ENCODE measurements at regions not wholly inside any gene's neighbourhood (a gene's known extent, or its start where the extent isn't known, plus 50 kb on each side); places are given as distances from the start of the nearest gene placed in this dataset.
"Not testable (repeated sequence)": the region's sequence is repeated elsewhere in the genome, so short reads cannot be mapped to it uniquely, and the experiment has no call there.

GRCh38 chr20:12847872-12848271, 160.9 kb upstream of the SPTLC3 start:
- H3K4me1 ChIP-seq = no peaks in the 10 kb centered on the region
- no peak overlapping the region for H3K4me3 ChIP-seq
- H3K27ac ChIP-seq = no peak overlapping the region
- DNase-seq = peak; percentile 4 to 25
- H3K36me3 ChIP-seq = no peaks in the 10 kb centered on the region
- H3K9me3 ChIP-seq (replicated peaks) = no peaks in the 10 kb centered on the region
- H3K27me3 ChIP-seq = 0 out of 2 replicates have a peak, but pooled peaks cover 3% of the 10 kb centered on the region

GRCh38 chr20:12849225-12849910, 159.4 kb upstream of the SPTLC3 start:
- Histone ChIP-seq H3K4me3 (no peak overlapping the region), H3K9me3 (replicated peaks) (no peaks in the 10 kb centered on the region), H3K27me3 (0 out of 2 replicates have a peak, but pooled peaks cover 1% of the 10 kb centered on the region), H3K4me1 (no peaks in the 10 kb centered on the region), H3K36me3 (no peaks in the 10 kb centered on the region), H3K27ac (no peak overlapping the region)
- no peak for DNase-seq

- H3K27ac ChIP-seq; H3K4me3 ChIP-seq; H3K36me3 ChIP-seq; H3K4me1 ChIP-seq; H3K9me3 ChIP-seq (replicated peaks); H3K27me3 ChIP-seq; DNase-seq: not testable (repeated sequence)
Measured at GRCh38 chr20:12857643-12858042, 151.1 kb upstream of the SPTLC3 start.

- H3K36me3 ChIP-seq = no peaks in the 10 kb centered on the region
- H3K27me3 ChIP-seq = no peaks in the 10 kb centered on the region
- H3K4me3 ChIP-seq = no peak overlapping the region
- no peaks in the 10 kb centered on the region for H3K9me3 ChIP-seq (replicated peaks)
- DNase-seq = no peak
- no peaks in the 10 kb centered on the region for H3K4me1 ChIP-seq
- no peak overlapping the region for H3K27ac ChIP-seq
Measured at GRCh38 chr20:12860619-12861247, 148.0 kb upstream of the SPTLC3 start.

- Histone ChIP-seq H3K27ac (no peak overlapping the region), H3K4me3 (no peak overlapping the region), H3K4me1 (no peaks in the 10 kb centered on the region), H3K36me3 (no peaks in the 10 kb centered on the region), H3K27me3 (no peaks in the 10 kb centered on the region), H3K9me3 (replicated peaks) (no peaks in the 10 kb centered on the region)
- no peak for DNase-seq
Measured at GRCh38 chr20:12869669-12870068, 139.1 kb upstream of the SPTLC3 start.

- no peak for DNase-seq
- Histone ChIP-seq H3K27ac (no peak overlapping the region), H3K27me3 (no peaks in the 10 kb centered on the region), H3K9me3 (replicated peaks) (no peaks in the 10 kb centered on the region), H3K36me3 (no peaks in the 10 kb centered on the region), H3K4me1 (no peaks in the 10 kb centered on the region), H3K4me3 (no peak overlapping the region)
Measured at GRCh38 chr20:12870588-12870987, 138.2 kb upstream of the SPTLC3 start.

- H3K36me3 ChIP-seq = no peaks in the 10 kb centered on the region
- no peaks in the 10 kb centered on the region for H3K27me3 ChIP-seq
- no peak overlapping the region for H3K27ac ChIP-seq
- no peaks in the 10 kb centered on the region for H3K4me1 ChIP-seq
- no peak for DNase-seq
- no peak overlapping the region for H3K4me3 ChIP-seq
- no peaks in the 10 kb centered on the region for H3K9me3 ChIP-seq (replicated peaks)
Measured at GRCh38 chr20:12874933-12875332, 133.8 kb upstream of the SPTLC3 start.

- H3K4me1 ChIP-seq = no peaks in the 10 kb centered on the region
- no peaks in the 10 kb centered on the region for H3K27me3 ChIP-seq
- H3K9me3 ChIP-seq (replicated peaks) = no peaks in the 10 kb centered on the region
- no peak overlapping the region for H3K4me3 ChIP-seq
- H3K27ac ChIP-seq = no peak overlapping the region
- H3K36me3 ChIP-seq = no peaks in the 10 kb centered on the region
- no peak for DNase-seq
Measured at GRCh38 chr20:12875510-12875909, 133.3 kb upstream of the SPTLC3 start.

- H3K27me3 ChIP-seq = no peaks in the 10 kb centered on the region
- no peaks in the 10 kb centered on the region for H3K36me3 ChIP-seq
- H3K9me3 ChIP-seq (replicated peaks) = no peaks in the 10 kb centered on the region
- no peak overlapping the region for H3K27ac ChIP-seq
- no peaks in the 10 kb centered on the region for H3K4me1 ChIP-seq
- H3K4me3 ChIP-seq = no peak overlapping the region
- no peak for DNase-seq
Measured at GRCh38 chr20:12882832-12883506, 125.8 kb upstream of the SPTLC3 start.

- Histone ChIP-seq H3K27ac (no peak overlapping the region), H3K9me3 (replicated peaks) (no peaks in the 10 kb centered on the region), H3K4me3 (no peak overlapping the region), H3K36me3 (no peaks in the 10 kb centered on the region), H3K4me1 (no peaks in the 10 kb centered on the region), H3K27me3 (no peaks in the 10 kb centered on the region)
- no peak for DNase-seq
Measured at GRCh38 chr20:12883507-12883885, 125.3 kb upstream of the SPTLC3 start.

GRCh38 chr20:12886618-12887363, 122.0 kb upstream of the SPTLC3 start:
- H3K27me3 ChIP-seq = no peaks in the 10 kb centered on the region
- no peaks in the 10 kb centered on the region for H3K36me3 ChIP-seq
- no peak overlapping the region for H3K27ac ChIP-seq
- DNase-seq = no peak
- no peak overlapping the region for H3K4me3 ChIP-seq
- no peaks in the 10 kb centered on the region for H3K4me1 ChIP-seq
- H3K9me3 ChIP-seq (replicated peaks) = no peaks in the 10 kb centered on the region

GRCh38 chr20:12891643-12892042, 117.1 kb upstream of the SPTLC3 start:
- DNase-seq = no peak
- Histone ChIP-seq H3K9me3 (replicated peaks) (no peaks in the 10 kb centered on the region), H3K27me3 (no peaks in the 10 kb centered on the region; the same call in 1 of the 2 replicates), H3K4me3 (no peak overlapping the region), H3K4me1 (no peaks in the 10 kb centered on the region), H3K36me3 (no peaks in the 10 kb centered on the region), H3K27ac (no peak overlapping the region)

- no peaks in the 10 kb centered on the region for H3K4me1 ChIP-seq
- H3K27me3 ChIP-seq = no peaks in the 10 kb centered on the region; the same call in none of the 2 replicates
- H3K4me3 ChIP-seq = no peak overlapping the region
- H3K27ac ChIP-seq = no peak overlapping the region
- H3K36me3 ChIP-seq = no peaks in the 10 kb centered on the region
- no peak for DNase-seq
- no peaks in the 10 kb centered on the region for H3K9me3 ChIP-seq (replicated peaks)
Measured at GRCh38 chr20:12893019-12893418, 115.8 kb upstream of the SPTLC3 start.

- Histone ChIP-seq H3K36me3 (no peaks in the 10 kb centered on the region), H3K9me3 (replicated peaks) (no peaks in the 10 kb centered on the region), H3K4me1 (no peaks in the 10 kb centered on the region), H3K4me3 (no peak overlapping the region), H3K27ac (no peak overlapping the region), H3K27me3 (no peaks in the 10 kb centered on the region; the same call in none of the 2 replicates)
- no peak for DNase-seq
Measured at GRCh38 chr20:12893653-12894052, 115.1 kb upstream of the SPTLC3 start.

GRCh38 chr20:12894089-12894488, 114.7 kb upstream of the SPTLC3 start:
- H3K27ac ChIP-seq = no peak overlapping the region
- H3K36me3 ChIP-seq = no peaks in the 10 kb centered on the region
- no peaks in the 10 kb centered on the region for H3K9me3 ChIP-seq (replicated peaks)
- DNase-seq = no peak
- H3K27me3 ChIP-seq = no peaks in the 10 kb centered on the region; the same call in none of the 2 replicates
- H3K4me3 ChIP-seq = no peak overlapping the region
- no peaks in the 10 kb centered on the region for H3K4me1 ChIP-seq

Measured in SJCRH30 (cell line).